ENCODE measurements at regions not wholly inside any gene's neighbourhood (a gene's known extent, or its start where the extent isn't known, plus 50 kb on each side); places are given as distances from the start of the nearest gene placed in this dataset.

GRCh38 chr3:159765030-159765859 lies 223.4 kb upstream of the IL12A start:
- Histone ChIP-seq H3K9me3 (ENCODE audit: low read depth, low read length) (no peaks in the 10 kb centered on the region), H3K36me3 (ENCODE audit: insufficient read depth, low read length) (no peaks in the 10 kb centered on the region), H3K27ac (no peak overlapping the region), H3K9ac (ENCODE audit: insufficient read length) (no peak overlapping the region), H3K4me3 (peak overlapping the region; percentile 85)
- no peak for DNase-seq (ENCODE audit: low read depth, low spot score)
- TF ChIP-seq FOXP2 (optimal IDR thresholded peaks at IDR 0.05; ENCODE audit: control extremely low read depth, extremely low read length, insufficient read depth) (no peak), POLR2AphosphoS5 (IDR thresholded peaks at IDR 0.05; ENCODE audit: borderline replicate concordance, low read depth, low read length) (no peak), EZH2 (IDR thresholded peaks at IDR 0.05) (no peak)

- Histone ChIP-seq H3K36me3 (ENCODE audit: insufficient read depth, low read length) (no peaks in the 10 kb centered on the region), H3K9me3 (ENCODE audit: low read depth, low read length) (no peaks in the 10 kb centered on the region), H3K27ac (no peak overlapping the region), H3K9ac (ENCODE audit: insufficient read length) (no peak overlapping the region), H3K4me3 (peak overlapping the region; percentile 85)
- DNase-seq (ENCODE audit: low read depth, low spot score) = no peak
- TF ChIP-seq POLR2AphosphoS5 (IDR thresholded peaks at IDR 0.05; ENCODE audit: borderline replicate concordance, low read depth, low read length) (no peak), FOXP2 (optimal IDR thresholded peaks at IDR 0.05; ENCODE audit: control extremely low read depth, extremely low read length, insufficient read depth) (no peak), EZH2 (IDR thresholded peaks at IDR 0.05) (no peak)
These were observed 222.8 kb upstream of the IL12A start for GRCh38 chr3:159765860-159766294.

- no peak for TF ChIP-seq POLR2AphosphoS5 (IDR thresholded peaks at IDR 0.05; ENCODE audit: borderline replicate concordance, low read depth, low read length)
- TF ChIP-seq EZH2 (IDR thresholded peaks at IDR 0.05) = no peak
- no peak for TF ChIP-seq FOXP2 (optimal IDR thresholded peaks at IDR 0.05; ENCODE audit: control extremely low read depth, extremely low read length, insufficient read depth)
- Histone ChIP-seq H3K9me3 (ENCODE audit: low read depth, low read length) (no peaks in the 10 kb centered on the region), H3K4me3 (no peak overlapping the region), H3K9ac (ENCODE audit: insufficient read length) (no peak overlapping the region), H3K27ac (no peak overlapping the region), H3K36me3 (ENCODE audit: insufficient read depth, low read length) (no peaks in the 10 kb centered on the region)
- DNase-seq (ENCODE audit: low read depth, low spot score) = no peak
These were observed 222.0 kb upstream of the IL12A start for GRCh38 chr3:159766563-159767185.

GRCh38 chr3:159770998-159771397 lies 217.6 kb upstream of the IL12A start:
- no peak for DNase-seq (ENCODE audit: low read depth, low spot score)
- Histone ChIP-seq H3K27ac (no peak overlapping the region), H3K36me3 (ENCODE audit: insufficient read depth, low read length) (no peaks in the 10 kb centered on the region), H3K9me3 (ENCODE audit: low read depth, low read length) (no peaks in the 10 kb centered on the region), H3K9ac (ENCODE audit: insufficient read length) (no peak overlapping the region), H3K4me3 (no peak overlapping the region)
- TF ChIP-seq POLR2AphosphoS5 (IDR thresholded peaks at IDR 0.05; ENCODE audit: borderline replicate concordance, low read depth, low read length) = no peak
- no peak for TF ChIP-seq FOXP2 (optimal IDR thresholded peaks at IDR 0.05; ENCODE audit: control extremely low read depth, extremely low read length, insufficient read depth)

GRCh38 chr3:159771865-159772611 lies 216.6 kb upstream of the IL12A start:
- H3K9me3 ChIP-seq (ENCODE audit: low read depth, low read length) = no peaks in the 10 kb centered on the region
- no peak for DNase-seq (ENCODE audit: low read depth, low spot score)
- H3K9ac ChIP-seq (ENCODE audit: insufficient read length) = no peak overlapping the region
- no peak overlapping the region for H3K4me3 ChIP-seq
- no peaks in the 10 kb centered on the region for H3K36me3 ChIP-seq (ENCODE audit: insufficient read depth, low read length)
- TF ChIP-seq FOXP2 (optimal IDR thresholded peaks at IDR 0.05; ENCODE audit: control extremely low read depth, extremely low read length, insufficient read depth) (no peak), POLR2AphosphoS5 (IDR thresholded peaks at IDR 0.05; ENCODE audit: borderline replicate concordance, low read depth, low read length) (no peak), EZH2 (IDR thresholded peaks at IDR 0.05) (no peak)
- H3K27ac ChIP-seq = no peak overlapping the region

- Histone ChIP-seq H3K9me3 (ENCODE audit: low read depth, low read length) (no peaks in the 10 kb centered on the region), H3K9ac (ENCODE audit: insufficient read length) (no peak overlapping the region), H3K27ac (no peak overlapping the region), H3K36me3 (ENCODE audit: insufficient read depth, low read length) (no peaks in the 10 kb centered on the region), H3K4me3 (no peak overlapping the region)
- no peak for DNase-seq (ENCODE audit: low read depth, low spot score)
- TF ChIP-seq EZH2 (IDR thresholded peaks at IDR 0.05) (no peak), FOXP2 (optimal IDR thresholded peaks at IDR 0.05; ENCODE audit: control extremely low read depth, extremely low read length, insufficient read depth) (no peak), POLR2AphosphoS5 (IDR thresholded peaks at IDR 0.05; ENCODE audit: borderline replicate concordance, low read depth, low read length) (no peak)
These were observed 214.9 kb upstream of the IL12A start for GRCh38 chr3:159773706-159774105.

GRCh38 chr3:159775372-159775961 lies 213.2 kb upstream of the IL12A start:
- no peak overlapping the region for H3K27ac ChIP-seq

GRCh38 chr3:159776779-159777178 lies 211.9 kb upstream of the IL12A start:
- no peak for DNase-seq (ENCODE audit: low read depth, low spot score)
- H3K36me3 ChIP-seq (ENCODE audit: insufficient read depth, low read length) = no peaks in the 10 kb centered on the region
- H3K9me3 ChIP-seq (ENCODE audit: low read depth, low read length) = no peaks in the 10 kb centered on the region
- H3K9ac ChIP-seq (ENCODE audit: insufficient read length) = no peak overlapping the region
- H3K27ac ChIP-seq = no peak overlapping the region
- H3K4me3 ChIP-seq = no peak overlapping the region
- no peak for TF ChIP-seq EZH2 (IDR thresholded peaks at IDR 0.05)
- no peak for TF ChIP-seq FOXP2 (optimal IDR thresholded peaks at IDR 0.05; ENCODE audit: control extremely low read depth, extremely low read length, insufficient read depth)
- TF ChIP-seq POLR2AphosphoS5 (IDR thresholded peaks at IDR 0.05; ENCODE audit: borderline replicate concordance, low read depth, low read length) = no peak

More at GRCh38 chr3:159775372-159775961, 213.2 kb upstream of the IL12A start:
- TF ChIP-seq POLR2AphosphoS5 (IDR thresholded peaks at IDR 0.05; ENCODE audit: borderline replicate concordance, low read depth, low read length) = no peak
- no peak for TF ChIP-seq EZH2 (IDR thresholded peaks at IDR 0.05)
- no peaks in the 10 kb centered on the region for H3K36me3 ChIP-seq (ENCODE audit: insufficient read depth, low read length)
- no peak overlapping the region for H3K9ac ChIP-seq (ENCODE audit: insufficient read length)
- no peak for DNase-seq (ENCODE audit: low read depth, low spot score)
- no peaks in the 10 kb centered on the region for H3K9me3 ChIP-seq (ENCODE audit: low read depth, low read length)
- no peak overlapping the region for H3K4me3 ChIP-seq

All from SK-N-MC (cell line).